ENCODE measurements at regions not wholly inside any gene's neighbourhood (a gene's known extent, or its start where the extent isn't known, plus 50 kb on each side); places are given as distances from the start of the nearest gene placed in this dataset.

DNA sequence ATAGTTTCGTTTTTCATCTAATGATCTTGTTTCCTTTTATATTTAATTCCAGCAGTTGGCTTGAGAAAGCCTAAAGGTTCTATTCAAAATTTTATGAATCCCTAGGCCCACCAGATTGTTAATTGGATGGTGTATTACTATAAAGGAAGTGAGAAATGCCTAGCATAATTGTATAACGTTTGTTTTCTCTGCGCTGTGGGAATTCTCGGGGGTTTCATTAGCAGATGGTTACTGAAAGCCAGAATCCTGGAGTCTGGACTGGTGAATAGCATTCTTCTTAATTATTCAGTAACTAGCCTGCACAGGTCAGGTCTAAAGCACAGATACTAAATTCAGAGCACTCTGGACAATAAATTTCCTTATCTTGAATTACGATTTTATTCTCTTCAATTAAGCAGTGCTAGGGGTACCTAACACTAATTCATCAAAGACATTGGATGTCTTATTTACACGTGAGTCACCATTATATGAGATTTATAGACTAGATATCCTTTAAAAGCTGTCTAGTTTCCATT lies 459.4 kb downstream of the DTHD1 start:
- TF ChIP-seq, protein P1, sequence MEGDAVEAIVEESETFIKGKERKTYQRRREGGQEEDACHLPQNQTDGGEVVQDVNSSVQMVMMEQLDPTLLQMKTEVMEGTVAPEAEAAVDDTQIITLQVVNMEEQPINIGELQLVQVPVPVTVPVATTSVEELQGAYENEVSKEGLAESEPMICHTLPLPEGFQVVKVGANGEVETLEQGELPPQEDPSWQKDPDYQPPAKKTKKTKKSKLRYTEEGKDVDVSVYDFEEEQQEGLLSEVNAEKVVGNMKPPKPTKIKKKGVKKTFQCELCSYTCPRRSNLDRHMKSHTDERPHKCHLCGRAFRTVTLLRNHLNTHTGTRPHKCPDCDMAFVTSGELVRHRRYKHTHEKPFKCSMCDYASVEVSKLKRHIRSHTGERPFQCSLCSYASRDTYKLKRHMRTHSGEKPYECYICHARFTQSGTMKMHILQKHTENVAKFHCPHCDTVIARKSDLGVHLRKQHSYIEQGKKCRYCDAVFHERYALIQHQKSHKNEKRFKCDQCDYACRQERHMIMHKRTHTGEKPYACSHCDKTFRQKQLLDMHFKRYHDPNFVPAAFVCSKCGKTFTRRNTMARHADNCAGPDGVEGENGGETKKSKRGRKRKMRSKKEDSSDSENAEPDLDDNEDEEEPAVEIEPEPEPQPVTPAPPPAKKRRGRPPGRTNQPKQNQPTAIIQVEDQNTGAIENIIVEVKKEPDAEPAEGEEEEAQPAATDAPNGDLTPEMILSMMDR (IDR thresholded peaks at IDR 0.05) = no peak
- no peak for TF ChIP-seq POLR2A (IDR thresholded peaks at IDR 0.05)
